Endothelial cell of hepatic sinusoid (primary cell): ENCODE measurements at regions not wholly inside any gene's neighbourhood (a gene's known extent, or its start where the extent isn't known, plus 50 kb on each side); places are given as distances from the start of the nearest gene placed in this dataset.
"Not testable (repeated sequence)": the region's sequence is repeated elsewhere in the genome, so short reads cannot be mapped to it uniquely, and the experiment has no call there.

ENCODE experiments used
- in situ Hi-C: cut with HindIII; loops from 2 replicates; pipeline ENCODE4 v1.10.0; 2017; ENCODE audit warnings: low sequenced_read_pairs

DNA sequence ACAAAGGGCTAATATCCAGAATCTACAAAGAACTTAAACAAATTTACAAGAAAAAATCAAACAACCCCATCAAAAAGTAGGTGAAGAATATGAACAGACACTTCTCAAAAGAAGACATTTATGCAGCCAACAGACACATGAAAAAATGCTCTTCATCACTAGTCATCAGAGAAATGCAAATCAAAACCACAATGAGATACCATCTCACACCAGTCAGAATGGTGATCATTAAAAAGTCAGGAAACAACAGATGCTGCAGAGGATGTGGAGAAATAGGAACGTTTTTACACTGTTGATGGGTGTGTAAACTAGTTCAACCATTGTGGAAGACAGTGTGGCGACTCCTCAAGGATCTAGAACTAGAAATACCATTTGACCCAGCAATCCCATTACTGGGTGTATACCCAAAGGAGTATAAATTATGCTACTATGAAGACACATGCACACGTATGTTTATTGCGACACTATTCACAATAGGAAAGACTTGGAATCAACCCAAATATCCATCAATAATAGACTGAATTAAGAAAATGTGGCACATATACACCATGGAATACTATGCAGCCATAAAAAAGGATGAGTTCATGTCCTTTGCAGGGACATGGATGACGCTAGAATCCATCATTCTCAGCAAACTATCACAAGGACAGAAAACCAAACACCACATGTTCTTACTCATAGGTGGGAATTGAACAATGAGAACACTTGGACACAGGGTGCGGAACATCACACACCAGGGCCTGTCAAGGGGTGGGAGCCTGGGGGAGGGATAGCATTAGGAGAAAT lies 241.5 kb downstream of the KCNRG start:
- in situ Hi-C loops = not testable (repeated sequence)

DNA sequence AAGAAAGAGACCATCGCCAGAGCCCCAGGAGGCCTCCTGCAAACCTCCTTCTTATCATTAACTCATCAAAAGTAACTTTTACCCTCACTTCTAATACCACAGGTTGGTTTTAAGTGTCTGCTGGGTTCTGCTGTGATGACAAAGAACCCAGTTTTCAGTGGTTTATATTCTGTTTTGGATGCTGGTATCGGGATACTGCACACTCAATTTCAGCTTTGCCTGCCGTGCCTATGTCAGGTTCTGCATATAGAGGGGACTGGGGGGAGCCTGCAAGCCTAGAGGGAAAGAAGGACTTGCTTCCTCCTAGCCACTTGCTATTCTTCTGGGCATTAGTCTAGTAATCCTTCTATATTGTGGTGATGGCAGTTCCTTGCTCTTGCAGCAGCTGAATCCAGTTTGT lies 242.4 kb downstream of the KCNRG start:
- in situ Hi-C loops = no loop called here

DNA sequence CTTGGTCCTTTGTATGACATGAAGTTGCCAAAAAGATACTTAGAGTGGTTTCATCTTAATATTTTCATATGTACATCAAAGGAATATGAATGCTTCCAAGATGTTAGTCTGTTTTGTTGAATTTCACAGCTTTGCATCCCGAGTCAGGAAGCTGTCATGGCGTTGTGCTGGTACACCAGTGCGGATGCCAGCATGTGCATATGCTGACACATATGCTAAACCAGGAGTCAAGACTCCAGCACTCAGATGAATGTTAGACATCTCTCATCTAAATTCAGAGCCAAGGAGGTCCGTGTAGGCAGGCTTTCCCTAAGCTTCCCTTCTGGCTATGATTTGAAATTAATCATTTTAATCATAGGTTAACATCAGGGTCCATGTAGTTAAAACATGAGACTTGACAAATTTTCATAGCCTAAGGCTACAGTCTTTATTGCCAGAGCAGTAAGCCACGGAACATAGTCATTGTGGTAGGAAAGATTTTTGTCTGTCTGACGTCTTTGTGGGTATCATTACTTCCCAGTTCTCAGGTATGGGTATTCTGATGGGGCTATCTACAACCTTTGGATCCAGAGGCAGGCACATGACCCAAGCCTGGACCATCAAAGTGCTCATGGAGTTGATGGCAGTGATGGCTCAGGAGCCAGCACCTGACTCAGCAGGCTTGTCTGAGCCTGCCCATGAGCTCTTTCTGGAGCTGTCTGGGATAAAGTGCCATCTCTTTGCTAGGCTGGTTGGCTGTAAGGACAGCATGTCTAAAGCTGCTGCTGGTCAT lies 246.1 kb downstream of the KCNRG start:
- in situ Hi-C loops = no loop called here

DNA sequence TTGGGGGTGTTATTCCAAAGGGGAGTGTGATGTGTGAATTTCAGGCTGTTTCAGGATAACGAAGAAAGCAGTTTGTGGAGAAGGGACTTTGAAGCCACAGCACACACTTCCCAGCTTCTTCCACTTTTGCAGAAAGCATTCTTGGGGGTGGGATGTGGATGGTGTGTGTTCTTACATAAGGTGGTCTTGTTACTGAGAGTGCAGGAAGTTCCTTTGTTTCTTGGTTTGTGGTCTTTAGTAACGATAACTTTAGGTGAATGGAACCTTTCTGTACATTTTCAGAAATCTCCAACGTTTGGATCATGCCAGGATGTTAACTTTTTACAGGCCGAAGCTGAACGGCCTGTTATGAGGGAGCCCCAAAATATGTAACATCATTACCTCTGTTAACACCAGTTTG lies 251.8 kb downstream of the KCNRG start:
- in situ Hi-C loops = no loop called here

DNA sequence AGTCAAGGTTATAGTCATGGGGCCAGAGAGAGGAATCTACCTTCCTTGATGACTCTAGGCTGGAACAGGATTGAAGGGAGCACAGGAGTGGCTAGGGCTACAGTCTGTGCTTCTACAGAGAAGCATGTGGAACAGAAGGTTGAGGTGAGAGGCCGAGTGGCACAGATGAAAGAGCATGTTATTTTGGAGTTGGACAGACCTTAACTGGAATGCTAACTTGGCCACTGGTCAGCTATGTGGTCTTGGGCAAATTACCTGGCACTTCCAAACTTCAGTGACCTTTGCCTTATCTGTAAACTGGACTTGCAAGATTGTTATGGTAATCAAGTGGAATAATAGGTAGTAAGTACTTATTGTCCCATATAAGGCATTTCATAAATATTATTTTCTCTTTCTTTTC lies 252.7 kb downstream of the KCNRG start:
- in situ Hi-C loops = no loop called here

DNA sequence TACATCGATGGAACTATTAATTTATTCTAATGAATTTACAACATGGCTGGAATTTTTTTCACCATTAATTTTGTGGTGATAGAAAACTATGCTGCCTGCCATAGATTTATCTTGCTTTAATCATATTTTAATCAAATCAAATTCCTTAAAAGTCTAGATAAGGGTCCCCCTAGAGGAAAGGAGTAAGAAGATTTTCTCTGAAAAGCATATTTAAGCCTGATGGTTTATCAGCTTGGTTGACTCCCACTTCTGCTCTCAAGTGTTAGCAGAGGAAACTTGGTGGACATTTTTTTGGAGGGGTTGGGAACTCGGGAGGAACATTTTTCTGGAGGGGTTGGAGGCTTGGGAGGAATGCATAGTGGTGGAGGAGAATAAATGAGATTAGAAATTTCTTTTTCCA lies 253.3 kb downstream of the KCNRG start:
- in situ Hi-C loops = no loop called here

DNA sequence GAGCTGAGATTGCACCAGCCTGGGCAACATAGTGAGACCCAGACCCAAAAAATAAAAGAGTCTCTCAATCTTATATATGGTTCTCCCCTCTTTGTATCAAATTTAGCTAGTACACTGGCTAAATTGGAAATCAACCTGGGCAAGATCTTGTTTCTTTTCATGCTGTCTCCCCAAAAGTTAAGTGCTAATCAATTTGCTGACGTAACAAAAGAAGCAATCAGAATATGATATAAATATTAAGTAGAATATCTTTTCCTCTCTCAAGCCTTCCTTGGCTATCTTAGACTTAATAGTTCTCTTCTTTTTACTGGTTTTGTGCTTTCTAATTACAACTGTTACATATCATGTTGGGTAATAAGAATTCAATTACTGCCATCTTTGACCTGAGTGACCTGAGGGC lies 258.9 kb downstream of the KCNRG start:
- in situ Hi-C loops = no loop called here

DNA sequence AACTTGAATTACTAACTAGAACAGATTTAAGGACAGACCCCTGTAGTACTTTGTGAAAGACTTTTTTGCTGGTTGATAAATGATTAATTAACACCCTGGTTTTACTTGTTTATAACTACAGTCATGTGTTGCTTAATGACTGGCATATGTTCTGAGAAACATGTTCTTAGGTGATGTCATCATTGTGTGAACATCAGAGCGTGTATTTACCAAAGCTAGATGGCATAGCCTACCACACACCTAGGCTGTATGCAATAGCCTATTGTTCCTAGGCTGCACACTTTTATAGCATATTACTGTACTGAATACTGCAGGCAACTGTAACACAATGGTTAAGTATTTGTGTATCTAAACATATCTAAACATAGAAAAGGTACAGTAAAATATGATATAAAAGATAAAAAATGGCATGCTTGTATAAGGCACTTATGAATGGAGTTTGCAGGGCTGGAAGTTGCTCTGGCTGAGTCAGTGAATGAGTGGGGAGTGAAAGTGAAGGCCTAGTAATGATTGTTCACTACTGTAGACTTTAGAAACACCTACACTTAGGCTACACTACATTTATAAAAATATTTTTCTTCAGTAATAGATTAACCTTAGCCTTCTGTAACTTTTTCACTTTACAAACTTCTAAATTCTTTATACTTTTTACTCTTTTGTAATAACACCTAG lies 260.3 kb downstream of the KCNRG start:
- in situ Hi-C loops = no loop called here

DNA sequence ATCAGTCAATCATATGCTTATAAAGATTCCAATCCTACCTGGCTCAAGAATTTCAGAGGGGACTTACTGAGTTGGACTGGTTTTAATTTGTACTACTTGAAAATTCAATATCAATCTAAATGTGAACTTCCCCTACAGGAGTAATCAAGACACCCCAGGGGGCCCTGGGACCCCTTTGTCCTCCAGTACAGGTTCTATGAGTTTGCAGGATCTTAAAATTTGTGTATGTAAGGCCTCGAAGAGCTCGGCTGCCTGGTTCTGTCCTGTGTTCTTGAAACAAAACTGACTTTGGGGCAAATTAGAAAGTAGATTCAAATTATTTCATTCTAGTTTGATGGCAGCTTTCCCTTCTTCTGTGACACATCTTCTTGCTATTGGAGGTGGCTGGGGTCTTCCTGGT lies 261.3 kb downstream of the KCNRG start:
- in situ Hi-C loops = no loop called here

DNA sequence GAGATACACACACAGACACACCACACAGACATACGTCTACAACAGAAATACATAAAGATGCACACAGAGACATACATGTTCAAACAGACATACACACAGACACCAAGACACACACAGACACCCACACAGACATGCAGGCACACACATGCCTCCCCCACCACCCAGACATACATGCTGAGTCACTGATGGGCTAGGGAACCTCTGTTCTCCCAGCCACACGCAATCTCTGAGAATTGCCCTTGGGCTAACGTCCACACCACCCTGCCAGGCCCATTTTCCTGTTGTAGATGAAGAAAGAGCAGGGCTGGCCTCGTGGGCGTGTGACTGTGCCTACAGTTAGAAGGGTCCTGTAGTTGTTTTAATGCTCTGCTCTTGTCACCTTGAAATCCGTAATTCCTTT lies 261.9 kb downstream of the KCNRG start:
- in situ Hi-C loops = no loop called here

DNA sequence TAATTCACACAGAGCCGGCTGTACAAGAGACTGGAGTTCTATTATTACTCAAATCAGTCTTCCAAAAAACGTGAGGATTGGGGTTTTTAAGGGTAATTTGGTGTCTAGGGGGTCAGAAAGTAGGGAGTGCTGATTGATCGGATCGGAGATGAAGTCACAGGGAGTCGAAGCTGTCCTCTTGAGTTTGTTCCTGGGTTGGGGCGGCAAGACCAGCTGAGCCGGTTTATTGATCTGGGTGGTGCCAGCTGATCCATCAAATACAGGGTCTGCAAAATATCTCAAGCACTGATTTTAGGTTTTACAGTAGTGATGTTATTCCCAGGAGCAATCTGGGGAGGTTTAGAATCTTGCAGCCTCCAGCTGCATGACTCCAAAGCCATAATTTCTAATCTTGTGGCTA lies 262.7 kb downstream of the KCNRG start:
- in situ Hi-C loops = no loop called here

DNA sequence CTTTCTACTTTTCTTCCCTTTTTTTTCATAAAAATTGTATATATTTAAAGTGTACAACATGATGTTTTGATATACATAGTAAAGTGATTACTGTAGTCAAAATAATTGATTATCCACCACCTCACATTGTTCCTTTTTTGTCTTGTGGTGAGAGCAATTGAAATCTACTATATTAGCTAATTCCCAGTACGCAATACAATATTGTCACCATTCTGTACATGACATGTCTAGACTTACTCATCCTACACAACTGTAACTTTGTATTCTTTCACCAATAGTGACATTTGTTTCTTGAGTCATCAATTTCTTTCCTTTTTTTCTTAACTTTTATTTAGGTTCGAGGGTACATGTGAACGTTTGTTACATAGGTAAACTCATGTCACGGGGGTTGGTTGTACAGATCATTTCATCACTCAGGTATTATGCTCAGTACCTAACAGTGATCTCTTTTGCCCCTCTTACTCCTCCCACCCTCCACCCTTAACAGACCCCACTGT lies 265.2 kb downstream of the KCNRG start:
- in situ Hi-C loops = no loop called here

DNA sequence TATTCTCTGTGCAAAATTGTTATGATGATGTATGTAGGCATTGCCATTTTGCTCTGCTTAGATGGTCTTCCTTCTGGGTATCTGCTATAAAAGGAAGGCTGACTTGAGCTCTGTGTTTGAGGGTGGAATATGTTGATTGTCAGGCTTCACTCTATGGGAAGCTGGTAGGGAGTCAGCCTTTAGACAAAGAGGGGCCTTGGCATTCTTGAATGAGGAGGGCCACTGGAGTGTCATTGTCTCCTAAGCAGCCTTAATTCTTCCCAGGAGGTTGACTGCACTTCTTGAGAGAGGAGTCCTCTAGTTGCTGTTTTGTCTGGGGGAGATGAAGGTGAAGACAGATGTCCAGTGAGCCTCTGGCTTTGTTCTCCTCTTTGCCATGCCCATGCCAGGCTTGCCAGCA lies 266.8 kb downstream of the KCNRG start:
- in situ Hi-C loops = no loop called here

DNA sequence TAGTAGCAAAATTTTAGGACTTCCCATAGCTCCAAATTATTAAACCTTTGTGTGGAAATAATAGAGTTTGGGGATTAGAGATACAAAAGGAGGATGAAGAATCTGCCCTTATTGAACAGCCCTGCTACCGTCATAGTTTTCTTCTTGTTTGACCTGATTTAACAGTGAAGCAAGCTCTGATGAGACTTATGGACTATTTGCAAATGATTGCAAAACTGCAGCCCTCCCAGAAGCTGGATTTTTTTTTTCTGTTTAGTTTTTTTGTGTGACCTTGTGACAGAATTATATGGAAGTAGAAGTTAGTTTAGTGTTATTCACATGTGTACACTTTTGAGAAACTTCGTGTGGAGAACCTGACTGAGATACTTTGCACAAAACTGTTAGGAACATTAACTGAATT lies 267.8 kb downstream of the KCNRG start:
- in situ Hi-C loops = no loop called here

DNA sequence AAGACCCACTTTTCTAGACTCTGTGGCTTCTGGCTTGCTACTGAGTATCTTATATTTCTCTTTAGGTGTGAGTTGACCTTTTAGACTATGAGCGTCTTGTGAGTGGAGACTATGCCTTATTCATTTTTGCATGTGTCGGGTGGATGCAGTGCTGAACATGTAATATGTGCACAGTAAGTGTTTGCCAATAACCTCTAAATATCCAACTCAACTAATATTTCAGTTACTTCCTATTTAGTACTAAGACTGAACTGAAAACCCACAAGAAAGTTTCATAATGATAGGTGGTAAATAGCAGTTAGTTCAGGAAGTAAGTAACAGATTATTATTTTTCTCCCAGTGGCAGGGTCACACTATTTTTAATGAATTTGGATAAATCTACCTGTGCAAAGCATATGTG lies 269.3 kb downstream of the KCNRG start:
- in situ Hi-C loops = no loop called here

DNA sequence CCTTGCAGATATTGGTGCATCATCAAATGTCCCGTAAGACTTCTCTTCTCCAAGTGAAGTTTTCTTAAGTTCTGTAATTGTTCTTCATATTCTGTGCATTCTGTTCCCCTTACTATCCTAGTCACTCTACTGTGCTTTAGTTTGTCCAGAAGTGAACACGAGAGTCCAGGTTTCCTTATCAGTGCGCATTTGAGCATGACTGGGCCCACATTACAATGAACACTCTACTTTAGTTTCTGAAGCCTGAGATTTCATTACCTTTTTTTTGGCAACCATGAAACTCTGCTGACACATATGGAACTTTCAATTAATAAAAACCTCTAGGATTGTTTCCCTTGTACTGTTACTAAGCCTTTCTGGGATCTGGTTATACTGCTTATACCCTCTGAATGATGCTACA lies 270.0 kb downstream of the KCNRG start:
- in situ Hi-C loops = no loop called here

DNA sequence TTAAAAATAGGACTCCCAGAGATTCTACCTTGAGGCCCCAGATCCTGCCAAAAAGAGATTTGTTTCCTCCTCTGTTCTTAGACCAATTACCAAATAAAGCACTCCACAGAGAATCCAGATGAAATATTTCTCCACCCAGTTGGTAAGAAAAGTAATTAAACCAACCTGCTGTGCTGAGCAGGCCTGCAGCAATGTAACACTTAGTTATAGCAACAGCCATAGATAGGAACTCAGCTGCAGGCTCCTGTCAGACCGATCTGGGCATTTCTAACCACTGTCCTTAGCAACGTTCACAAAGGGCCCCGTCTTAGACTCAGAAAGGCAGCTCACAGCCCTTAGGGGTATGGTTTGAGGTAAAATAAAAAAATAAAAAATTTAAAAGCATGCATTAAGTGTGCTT lies 271.1 kb downstream of the KCNRG start:
- in situ Hi-C loops = no loop called here

DNA sequence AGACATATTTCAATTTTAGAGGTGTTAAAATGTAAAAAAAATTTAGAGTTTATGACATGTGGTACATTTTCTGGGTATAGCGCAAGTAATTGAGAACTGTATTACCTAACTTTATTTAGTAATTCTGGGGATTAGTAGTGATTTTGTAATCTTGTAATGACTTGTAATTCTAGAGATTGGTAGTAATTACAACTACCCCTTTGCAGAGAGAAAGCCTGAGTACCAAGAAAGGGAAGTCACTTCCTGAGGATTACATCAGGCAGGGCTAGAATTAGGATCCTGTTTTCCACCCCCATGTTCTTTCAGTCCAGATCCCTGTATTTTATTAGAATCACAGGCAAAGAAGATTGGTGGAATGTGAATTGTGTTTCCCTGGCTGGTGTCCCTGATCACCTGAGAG lies 274.9 kb downstream of the KCNRG start:
- in situ Hi-C loops = no loop called here

DNA sequence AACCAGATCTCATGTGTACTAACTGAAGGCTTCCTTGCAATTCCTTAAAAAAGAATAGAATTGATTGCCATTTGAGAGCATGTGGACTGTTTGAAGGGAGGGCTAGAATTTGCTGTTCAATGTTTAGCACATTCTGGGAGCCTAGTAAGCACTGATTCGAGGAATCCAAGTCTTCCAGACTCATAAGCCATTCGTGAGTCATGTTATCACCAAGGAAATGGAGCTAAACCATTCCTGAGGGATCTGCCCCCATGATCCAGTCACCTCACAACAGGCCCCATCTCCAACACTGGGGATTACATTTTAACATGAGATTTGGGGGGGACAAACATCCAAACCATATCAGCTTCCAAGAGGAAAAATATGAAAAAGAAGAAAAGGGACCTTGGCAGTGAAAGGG lies 276.4 kb downstream of the KCNRG start:
- in situ Hi-C loops = no loop called here

DNA sequence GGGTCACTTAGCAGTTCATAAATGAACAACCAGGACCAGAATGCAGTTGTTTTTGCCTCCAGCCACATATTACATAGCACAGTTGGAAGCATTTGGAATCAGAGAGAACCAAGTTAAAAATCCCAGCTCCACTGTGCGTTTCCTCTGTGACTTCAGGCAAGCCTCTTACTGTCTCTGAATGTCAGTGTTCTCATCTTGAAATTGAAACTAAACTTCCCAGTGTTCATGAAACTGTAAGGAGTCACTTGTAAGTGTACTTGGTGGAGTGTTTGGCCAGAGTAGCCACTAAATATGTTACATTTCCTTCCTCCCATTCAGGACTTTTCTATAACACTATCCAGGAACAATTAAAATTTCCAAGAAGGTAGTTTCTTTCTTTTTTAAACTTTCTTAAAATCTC lies 276.8 kb downstream of the KCNRG start:
- in situ Hi-C loops = no loop called here

DNA sequence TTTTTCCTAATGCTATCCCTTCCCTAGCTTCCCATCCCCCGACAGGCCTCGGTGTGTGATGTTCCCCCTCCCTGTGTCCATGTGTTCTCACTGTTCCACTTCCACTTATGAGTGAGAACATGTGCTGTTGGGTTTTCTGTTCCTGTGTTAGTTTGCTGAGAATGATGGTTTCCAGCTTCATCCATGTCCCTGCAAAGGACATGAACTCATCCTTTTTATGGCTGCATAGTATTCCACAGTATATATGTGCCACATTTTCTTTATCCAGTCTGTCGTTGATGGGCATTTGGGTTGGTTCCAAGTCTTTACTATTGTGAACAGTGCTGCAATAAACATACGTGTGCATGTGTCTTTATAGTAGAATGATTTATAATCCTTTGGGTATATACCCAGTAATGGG lies 279.2 kb downstream of the KCNRG start:
- in situ Hi-C loops = not testable (repeated sequence)
